AG09309 (cell line): ENCODE measurements at regions not wholly inside any gene's neighbourhood (a gene's known extent, or its start where the extent isn't known, plus 50 kb on each side); places are given as distances from the start of the nearest gene placed in this dataset.
A peak's percentile ranks its signal among the peaks of the same experiment; 100 is the strongest.

ENCODE experiments used
- DNase-seq: peaks from one replicate; pipeline ENCODE4 v3.0.0-alpha.2; 2010; ENCODE audit warnings: low read depth
- H3K4me3 ChIP-seq: 2 replicates; pipeline ENCODE4 v1.5.1; 2011; ENCODE audit warnings: mild to moderate bottlenecking, low read depth, low read length, moderate library complexity; ENCODE audit not compliant: control insufficient read depth
- TF ChIP-seq, protein P1 (sequence below): IDR thresholded peaks from 2 replicates; pipeline ENCODE4 v1.5.1; 2011; ENCODE audit warnings: mild to moderate bottlenecking, low read depth, low read length, inconsistent platforms; ENCODE audit not compliant: insufficient read depth, control insufficient read depth; ENCODE audit errors: missing control alignments

DNA sequence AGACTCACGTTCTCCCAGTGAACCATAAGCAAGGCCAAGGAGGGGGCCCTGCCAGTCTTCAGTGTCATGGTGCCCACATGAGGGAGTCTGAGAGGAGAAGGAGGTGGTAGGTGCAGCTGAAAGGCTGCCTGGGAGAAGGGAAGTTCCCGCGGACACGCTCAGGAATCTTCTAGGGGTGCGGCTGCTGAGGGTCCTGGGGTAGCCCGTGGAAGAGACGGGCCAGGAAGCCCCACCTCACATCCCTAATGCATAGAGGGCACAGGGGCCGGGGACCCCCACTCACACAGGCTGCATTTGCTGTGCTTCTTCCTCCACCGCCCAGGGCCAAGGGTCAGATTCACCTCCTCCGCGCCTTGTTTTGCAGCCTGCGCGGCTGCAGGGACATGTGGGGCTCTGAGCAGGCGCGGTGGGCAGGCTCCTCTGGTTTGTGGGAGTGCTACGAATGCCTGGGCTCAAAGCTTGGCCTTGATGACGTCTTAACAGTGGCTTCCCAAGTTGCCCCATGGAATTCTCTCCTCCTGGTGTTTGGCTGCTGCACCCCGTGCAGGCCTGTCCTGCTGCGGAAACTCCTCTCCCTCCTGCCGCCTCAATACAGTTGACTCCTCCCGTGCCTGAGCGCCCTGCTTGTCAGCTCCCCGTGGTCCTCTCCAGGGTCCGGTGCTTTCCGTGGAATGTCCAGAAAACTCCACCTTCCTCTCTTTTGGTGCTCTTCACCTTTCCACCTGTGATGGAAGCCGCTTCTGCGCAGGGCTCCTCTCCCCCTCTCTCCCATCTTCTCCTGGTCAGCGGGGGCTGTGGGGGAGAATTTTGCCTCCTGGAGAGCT is 95.7 kb downstream of the VAPA start:
- H3K4me3 ChIP-seq, result no peak overlapping the region
- DNase-seq, result no peak
- TF ChIP-seq, protein P1, sequence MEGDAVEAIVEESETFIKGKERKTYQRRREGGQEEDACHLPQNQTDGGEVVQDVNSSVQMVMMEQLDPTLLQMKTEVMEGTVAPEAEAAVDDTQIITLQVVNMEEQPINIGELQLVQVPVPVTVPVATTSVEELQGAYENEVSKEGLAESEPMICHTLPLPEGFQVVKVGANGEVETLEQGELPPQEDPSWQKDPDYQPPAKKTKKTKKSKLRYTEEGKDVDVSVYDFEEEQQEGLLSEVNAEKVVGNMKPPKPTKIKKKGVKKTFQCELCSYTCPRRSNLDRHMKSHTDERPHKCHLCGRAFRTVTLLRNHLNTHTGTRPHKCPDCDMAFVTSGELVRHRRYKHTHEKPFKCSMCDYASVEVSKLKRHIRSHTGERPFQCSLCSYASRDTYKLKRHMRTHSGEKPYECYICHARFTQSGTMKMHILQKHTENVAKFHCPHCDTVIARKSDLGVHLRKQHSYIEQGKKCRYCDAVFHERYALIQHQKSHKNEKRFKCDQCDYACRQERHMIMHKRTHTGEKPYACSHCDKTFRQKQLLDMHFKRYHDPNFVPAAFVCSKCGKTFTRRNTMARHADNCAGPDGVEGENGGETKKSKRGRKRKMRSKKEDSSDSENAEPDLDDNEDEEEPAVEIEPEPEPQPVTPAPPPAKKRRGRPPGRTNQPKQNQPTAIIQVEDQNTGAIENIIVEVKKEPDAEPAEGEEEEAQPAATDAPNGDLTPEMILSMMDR, result no peak

DNA sequence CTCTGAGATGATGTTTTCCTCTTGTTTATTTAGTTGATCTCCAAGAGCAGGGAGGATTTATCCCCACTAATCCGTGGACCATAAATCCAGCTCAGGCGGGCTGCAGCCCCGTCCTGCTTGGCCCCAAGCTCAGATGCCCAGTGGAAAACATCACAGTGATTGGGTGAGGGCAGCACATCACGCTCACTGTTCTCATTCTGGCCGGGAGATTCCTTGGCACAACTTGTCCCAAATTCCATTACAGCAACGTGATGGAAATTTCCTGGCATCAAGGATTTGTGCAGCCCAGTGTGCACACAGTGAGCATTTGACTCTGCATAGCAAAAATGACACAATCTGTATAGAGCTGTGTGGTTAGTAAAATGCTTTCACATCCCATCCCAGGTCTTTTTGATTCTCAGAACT is 96.8 kb downstream of the VAPA start:
- no peak overlapping the region for H3K4me3 ChIP-seq
- TF ChIP-seq, protein P1, result no peak

DNA sequence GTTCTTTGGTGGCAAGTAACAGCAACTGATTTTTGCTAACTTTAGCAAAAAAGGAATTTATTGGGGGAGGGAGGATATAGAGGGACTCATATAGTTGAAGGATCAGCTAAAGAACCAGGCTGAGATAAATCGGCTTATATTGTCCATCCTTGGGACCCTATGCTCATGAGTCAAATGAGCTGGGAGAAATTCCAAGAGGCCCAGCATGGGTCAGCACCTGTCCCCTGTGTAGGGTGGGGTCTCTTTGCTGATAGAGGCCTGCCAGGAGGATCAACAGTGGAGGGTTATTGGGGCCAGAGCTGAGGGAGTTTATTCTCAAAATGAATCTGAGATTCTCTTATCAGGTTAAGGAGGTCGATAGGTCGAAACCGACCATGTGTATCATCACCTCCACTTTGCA is 97.2 kb downstream of the VAPA start:
- no peak overlapping the region for H3K4me3 ChIP-seq
- TF ChIP-seq, protein P1, result no peak
- no peak for DNase-seq

More for the DNA sequence above, 96.8 kb downstream of the VAPA start:
- DNase-seq, result peak; percentile 83

DNA sequence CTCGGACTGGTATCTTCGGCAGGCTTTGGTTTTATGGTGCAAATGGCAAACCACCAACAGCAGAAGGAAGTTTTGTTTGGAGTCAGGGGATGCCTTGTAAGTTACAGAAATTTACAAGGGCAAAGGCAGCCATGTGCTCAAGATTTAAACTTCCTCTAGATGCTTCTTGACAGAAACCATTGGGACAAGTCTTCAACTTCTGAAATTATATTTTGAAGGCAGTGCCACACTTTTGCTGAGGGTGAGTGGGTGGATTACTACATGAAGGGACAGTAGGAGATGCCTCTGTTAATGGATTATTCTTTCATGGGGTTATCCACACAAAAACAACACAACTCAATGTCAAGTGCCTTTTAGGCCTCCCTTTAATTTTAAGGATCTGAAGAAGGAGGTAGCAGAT is 97.9 kb downstream of the VAPA start:
- no peak for DNase-seq

DNA sequence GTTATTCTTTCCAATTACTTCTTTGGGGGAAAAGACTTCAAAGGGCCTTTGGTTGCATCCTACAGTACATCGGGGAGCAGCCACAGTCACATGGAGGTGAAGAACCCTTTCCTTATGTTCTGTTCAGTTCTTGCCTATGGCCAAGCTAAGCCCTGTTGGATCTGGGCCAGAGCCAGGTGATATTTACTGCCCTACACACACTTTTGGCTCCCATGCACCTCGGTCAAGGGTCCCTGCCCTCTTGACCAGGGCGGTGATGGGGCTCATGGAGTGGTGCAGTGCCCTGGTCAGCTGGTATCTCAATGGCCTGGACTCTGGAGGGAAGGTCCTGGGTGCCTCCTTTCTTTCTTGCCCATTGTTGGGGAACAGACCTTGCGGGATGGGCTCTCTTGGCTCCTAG is 98.7 kb downstream of the VAPA start:
- no peak overlapping the region for H3K4me3 ChIP-seq
- DNase-seq, result no peak
- TF ChIP-seq, protein P1, result no peak

More for the DNA sequence above, 97.9 kb downstream of the VAPA start:
- TF ChIP-seq, protein P1, result no peak
- no peak overlapping the region for H3K4me3 ChIP-seq

DNA sequence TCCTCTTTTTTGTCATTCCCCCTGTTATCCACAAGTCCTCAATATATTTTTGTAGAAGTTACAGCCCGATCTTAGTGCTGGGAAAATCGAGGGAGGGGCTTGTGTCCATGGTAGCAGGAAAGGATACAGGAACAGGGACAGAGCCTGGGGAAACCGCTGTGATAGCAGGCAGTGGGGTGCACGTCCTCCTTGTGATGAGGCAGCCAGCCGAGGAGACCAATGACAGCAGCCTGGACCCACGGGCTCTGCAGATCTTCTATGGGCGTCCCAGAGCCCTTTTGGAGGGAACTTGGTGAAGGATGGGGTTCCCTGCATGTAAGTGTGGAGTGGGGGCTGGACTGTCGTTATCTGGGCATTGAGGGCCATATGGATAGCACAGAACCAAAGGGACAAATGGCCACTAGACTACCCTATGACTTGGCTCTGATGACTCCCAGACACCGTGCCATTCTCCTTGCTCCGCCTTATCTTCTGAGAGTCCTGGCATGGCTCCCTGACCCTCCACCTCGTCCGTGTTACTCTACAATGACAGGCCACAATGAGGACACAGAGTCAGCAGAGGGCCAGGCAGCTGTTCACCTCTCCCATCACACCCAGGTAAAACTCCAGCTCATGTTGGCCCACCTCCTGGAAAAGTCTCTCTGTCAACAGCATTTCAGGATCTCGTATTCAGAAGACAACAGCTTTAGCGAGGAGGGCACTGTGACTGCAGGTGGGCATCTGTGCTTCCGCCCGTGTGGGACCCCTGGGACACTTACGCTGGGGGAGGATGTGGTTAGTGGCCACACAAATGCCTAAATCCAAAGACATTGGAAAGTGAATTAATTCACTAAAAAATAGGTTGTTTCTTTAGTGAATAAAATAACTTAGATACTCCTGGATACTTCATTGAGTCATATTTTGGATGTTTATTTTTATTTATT is 100.1 kb downstream of the VAPA start:
- no peak for DNase-seq
- no peak overlapping the region for H3K4me3 ChIP-seq
- TF ChIP-seq, protein P1, result no peak
